ENCODE measurements at regions not wholly inside any gene's neighbourhood (a gene's known extent, or its start where the extent isn't known, plus 50 kb on each side); places are given as distances from the start of the nearest gene placed in this dataset.

GRCh38 chr21:38983560-38983959 is 177.8 kb downstream of the ETS2 start:
- no peaks in the 10 kb centered on the region for H3K9me3 ChIP-seq (replicated peaks; ENCODE audit: insufficient read depth, low read length)
- TF ChIP-seq EZH2 (optimal IDR thresholded peaks at IDR 0.05; ENCODE audit: low read depth, low read length) (no peak), CTCF (IDR thresholded peaks at IDR 0.05; ENCODE audit: low read length) (no peak), EZH2phosphoT487 (IDR thresholded peaks at IDR 0.05; ENCODE audit: low read length) (no peak)
- H2AFZ ChIP-seq (ENCODE audit: low read length), result no peak overlapping the region
- DNase-seq, result no peak
- H4K20me1 ChIP-seq (ENCODE audit: insufficient read depth, low read length), result no peaks in the 10 kb centered on the region
- H3K9ac ChIP-seq (ENCODE audit: low read length), result no peak overlapping the region
- no peak overlapping the region for H3K4me3 ChIP-seq (ENCODE audit: low read length)
- no peaks in the 10 kb centered on the region for H3K79me2 ChIP-seq (ENCODE audit: low read length)
- no peaks in the 10 kb centered on the region for H3K4me1 ChIP-seq (ENCODE audit: low read length)
- no peaks in the 10 kb centered on the region for H3K9me2 ChIP-seq (replicated peaks; ENCODE audit: insufficient read depth, low read length)
- H3K27ac ChIP-seq (ENCODE audit: low read length), result no peak overlapping the region
- no peaks in the 10 kb centered on the region for H3K36me3 ChIP-seq (replicated peaks; ENCODE audit: insufficient read depth, low read length)
- no peak overlapping the region for H3K4me2 ChIP-seq (ENCODE audit: low read depth, low read length)
- H3K27me3 ChIP-seq (replicated peaks; ENCODE audit: insufficient read depth, low read length), result peaks cover 35% of the 10 kb centered on the region
- no peaks in the 10 kb centered on the region for H3F3A ChIP-seq (ENCODE audit: insufficient read depth, low read length)

- TF ChIP-seq CTCF (IDR thresholded peaks at IDR 0.05; ENCODE audit: low read length) (no peak), EZH2 (optimal IDR thresholded peaks at IDR 0.05; ENCODE audit: low read depth, low read length) (no peak), EZH2phosphoT487 (IDR thresholded peaks at IDR 0.05; ENCODE audit: low read length) (no peak)
These were observed 177.1 kb downstream of the ETS2 start for GRCh38 chr21:38982804-38983203.

GRCh38 chr21:38982096-38982495 is 176.4 kb downstream of the ETS2 start:
- H2AFZ ChIP-seq (ENCODE audit: low read length), result no peak overlapping the region
- H3K9me3 ChIP-seq (replicated peaks; ENCODE audit: insufficient read depth, low read length), result no peaks in the 10 kb centered on the region
- no peak overlapping the region for H3K27ac ChIP-seq (ENCODE audit: low read length)
- no peaks in the 10 kb centered on the region for H3K9me2 ChIP-seq (replicated peaks; ENCODE audit: insufficient read depth, low read length)
- no peak overlapping the region for H3K4me3 ChIP-seq (ENCODE audit: low read length)
- no peak for DNase-seq
- H3K27me3 ChIP-seq (replicated peaks; ENCODE audit: insufficient read depth, low read length), result peaks cover 24% of the 10 kb centered on the region
- H4K20me1 ChIP-seq (ENCODE audit: insufficient read depth, low read length), result no peaks in the 10 kb centered on the region
- no peaks in the 10 kb centered on the region for H3K4me1 ChIP-seq (ENCODE audit: low read length)
- H3K9ac ChIP-seq (ENCODE audit: low read length), result no peak overlapping the region
- H3K4me2 ChIP-seq (ENCODE audit: low read depth, low read length), result no peak overlapping the region
- no peaks in the 10 kb centered on the region for H3K36me3 ChIP-seq (replicated peaks; ENCODE audit: insufficient read depth, low read length)
- TF ChIP-seq CTCF (IDR thresholded peaks at IDR 0.05; ENCODE audit: low read length) (no peak), EZH2 (optimal IDR thresholded peaks at IDR 0.05; ENCODE audit: low read depth, low read length) (no peak), EZH2phosphoT487 (IDR thresholded peaks at IDR 0.05; ENCODE audit: low read length) (no peak)
- no peaks in the 10 kb centered on the region for H3K79me2 ChIP-seq (ENCODE audit: low read length)
- H3F3A ChIP-seq (ENCODE audit: insufficient read depth, low read length), result no peaks in the 10 kb centered on the region

More at GRCh38 chr21:38982804-38983203, 177.1 kb downstream of the ETS2 start:
- Histone ChIP-seq H3K27me3 (replicated peaks; ENCODE audit: insufficient read depth, low read length) (peaks cover 28% of the 10 kb centered on the region), H3F3A (ENCODE audit: insufficient read depth, low read length) (no peaks in the 10 kb centered on the region), H3K4me1 (ENCODE audit: low read length) (no peaks in the 10 kb centered on the region), H2AFZ (ENCODE audit: low read length) (no peak overlapping the region), H3K79me2 (ENCODE audit: low read length) (no peaks in the 10 kb centered on the region), H3K36me3 (replicated peaks; ENCODE audit: insufficient read depth, low read length) (no peaks in the 10 kb centered on the region), H3K9me3 (replicated peaks; ENCODE audit: insufficient read depth, low read length) (no peaks in the 10 kb centered on the region), H4K20me1 (ENCODE audit: insufficient read depth, low read length) (no peaks in the 10 kb centered on the region), H3K4me2 (ENCODE audit: low read depth, low read length) (no peak overlapping the region), H3K27ac (ENCODE audit: low read length) (no peak overlapping the region), H3K9ac (ENCODE audit: low read length) (no peak overlapping the region), H3K4me3 (ENCODE audit: low read length) (no peak overlapping the region), H3K9me2 (replicated peaks; ENCODE audit: insufficient read depth, low read length) (no peaks in the 10 kb centered on the region)
- DNase-seq, result no peak

All from MM.1S (cell line).